NCI-H345 treated with DMSO at 0.1 percent for 48 hours (cell line): ENCODE measurements at regions not wholly inside any gene's neighbourhood (a gene's known extent, or its start where the extent isn't known, plus 50 kb on each side); places are given as distances from the start of the nearest gene placed in this dataset.

Experiments
- DNase-seq: peaks from one replicate; lab custom pipeline; 2025; ENCODE audit not compliant: unreplicated experiment; lab: John Stamatoyannopoulos, UW

DNA sequence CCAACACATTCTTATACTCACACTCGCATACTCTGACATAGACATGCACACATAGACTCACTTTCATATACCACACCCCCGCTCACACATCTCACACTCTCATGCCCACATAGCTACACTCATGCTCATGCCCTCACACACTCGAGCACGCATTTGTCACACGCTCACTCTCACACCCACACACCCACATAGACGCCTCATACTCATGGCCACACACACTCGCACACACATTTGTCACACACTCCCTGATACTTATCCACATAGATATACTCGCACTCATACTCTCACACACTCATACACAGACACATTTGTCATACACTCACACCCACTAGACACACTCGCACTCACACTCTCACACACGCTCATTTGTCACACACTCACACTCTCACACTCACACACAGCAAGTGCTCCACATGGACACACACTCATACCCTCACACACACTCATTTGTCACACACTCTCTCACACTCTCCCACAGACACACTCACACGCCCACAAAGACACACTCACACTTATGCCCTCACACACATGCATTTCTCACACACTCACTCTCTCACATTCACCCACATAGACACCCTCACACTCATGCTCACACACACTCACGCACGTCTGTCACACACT is 50.9 kb downstream of the TNP1 start:
- DNase-seq = no peak

DNA sequence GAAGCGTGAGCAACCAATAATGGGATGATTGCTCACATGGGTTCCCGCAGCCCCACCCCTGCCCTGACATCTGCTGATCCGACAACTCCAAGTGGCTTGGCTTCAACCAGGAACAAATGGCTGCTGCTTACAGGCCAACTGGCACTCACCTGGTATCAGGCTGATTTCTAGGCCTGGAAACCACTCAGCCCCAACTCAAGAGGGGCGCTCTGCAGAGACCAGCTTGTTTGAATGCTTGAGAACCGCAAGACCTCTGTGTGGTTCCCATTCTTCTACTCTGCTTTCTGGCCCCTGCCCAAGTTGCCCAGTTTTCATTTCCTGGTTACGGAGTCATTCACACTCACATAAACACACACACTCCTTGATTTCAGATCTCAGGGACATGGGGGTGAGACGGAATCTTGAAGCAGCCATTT is 52.0 kb downstream of the TNP1 start:
- peak; percentile 93 for DNase-seq

DNA sequence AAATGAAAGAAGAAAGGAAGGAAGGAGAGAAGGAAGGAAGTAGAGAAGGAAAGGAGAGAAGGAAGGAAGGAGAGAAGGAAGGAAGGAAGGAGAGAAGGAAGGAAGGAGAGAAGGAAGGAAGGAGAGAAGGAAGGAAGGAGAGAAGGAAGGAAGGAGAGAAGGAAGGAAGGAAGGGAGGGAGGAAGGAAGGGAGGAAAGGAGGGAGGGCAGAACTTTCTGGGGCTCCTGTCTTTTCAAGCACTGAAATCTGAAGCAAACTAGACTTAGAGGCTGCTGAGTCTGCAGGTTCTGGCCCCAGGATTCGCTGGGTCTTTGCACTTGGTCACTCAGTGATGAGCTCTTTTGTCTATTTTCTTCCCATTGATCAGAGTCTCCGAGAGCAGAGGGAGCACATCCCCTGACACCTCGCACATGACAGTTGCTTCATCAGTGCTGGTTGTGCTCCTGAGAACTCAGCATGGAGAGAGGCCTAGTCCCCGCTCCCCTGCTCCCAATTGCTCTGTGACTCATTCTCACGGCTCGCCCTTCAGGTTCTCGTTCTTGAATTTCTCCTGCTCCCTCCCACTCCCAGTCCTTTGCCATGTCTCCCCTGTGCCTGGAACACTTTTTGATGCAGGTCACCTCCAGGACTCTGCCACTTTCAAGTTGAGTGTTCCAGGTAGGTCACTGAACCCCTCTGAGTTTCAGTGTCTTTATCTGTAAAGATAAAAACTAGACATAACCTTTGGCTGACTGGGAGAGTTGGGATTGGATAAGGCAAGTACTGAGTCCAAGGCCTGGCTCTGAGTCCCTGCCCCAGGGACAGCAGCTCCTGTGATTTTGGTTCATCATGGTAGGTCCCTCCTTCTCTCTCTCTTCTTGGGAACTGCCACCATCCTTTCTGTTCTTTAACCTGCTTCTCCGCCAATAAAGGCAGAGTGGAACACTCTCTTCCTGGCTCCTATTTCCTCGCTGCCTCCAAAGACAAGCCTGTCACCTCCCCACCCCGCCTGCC is 55.2 kb downstream of the TNP1 start:
- no peak for DNase-seq

DNA sequence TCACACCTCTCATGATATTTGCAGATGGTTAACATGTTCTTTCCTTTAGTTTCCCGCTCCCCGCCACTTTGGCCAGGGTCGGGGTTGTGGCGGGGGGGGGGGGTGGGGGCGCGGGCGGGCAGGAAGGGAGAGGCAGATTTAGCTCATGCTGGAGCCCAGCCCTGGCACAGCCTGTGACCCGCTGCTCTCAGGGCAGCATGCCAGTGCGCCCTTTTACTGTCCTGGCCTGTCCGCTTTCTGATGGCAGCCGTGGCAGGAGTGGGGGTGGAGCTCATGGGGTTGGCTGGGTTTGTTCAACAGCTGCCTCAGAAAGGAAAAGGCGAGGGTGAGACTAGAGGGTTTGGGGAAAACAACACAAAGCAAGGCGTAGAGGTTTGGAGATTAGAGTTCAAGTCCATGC is 56.1 kb downstream of the TNP1 start:
- no peak for DNase-seq

DNA sequence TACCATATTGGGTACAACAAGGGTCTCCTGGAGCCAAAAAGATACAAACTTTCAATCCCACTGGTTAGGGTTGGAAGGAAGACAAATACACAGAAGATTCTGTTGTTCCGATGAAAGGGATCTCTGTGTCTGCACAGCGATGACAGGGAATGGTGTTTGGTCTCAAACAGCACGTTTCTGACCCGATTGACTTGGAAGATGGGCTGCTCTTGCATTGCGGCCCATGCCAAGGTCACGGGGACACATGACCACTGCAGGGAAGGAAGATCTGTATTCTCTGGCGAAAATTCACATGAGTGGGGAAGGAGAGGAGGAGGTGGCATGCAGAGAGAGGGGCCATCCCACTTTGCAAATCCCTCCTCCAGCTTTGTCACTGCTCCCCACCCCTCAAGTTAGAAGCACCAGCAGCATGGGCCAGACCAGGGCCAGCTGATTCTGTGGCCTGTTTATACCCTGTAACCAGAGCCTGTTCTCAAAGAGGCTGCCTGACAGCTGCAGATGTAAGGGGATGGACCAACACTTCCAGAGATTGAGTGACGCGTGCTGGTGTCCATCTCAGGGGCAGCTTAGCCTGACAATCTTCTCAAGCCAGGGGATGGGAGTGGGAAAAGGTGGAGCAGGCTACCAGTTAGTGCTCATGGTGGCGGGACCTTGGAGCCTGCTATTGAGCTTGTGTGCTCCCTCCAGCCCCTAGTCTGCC is 57.2 kb downstream of the TNP1 start:
- DNase-seq = no peak

DNA sequence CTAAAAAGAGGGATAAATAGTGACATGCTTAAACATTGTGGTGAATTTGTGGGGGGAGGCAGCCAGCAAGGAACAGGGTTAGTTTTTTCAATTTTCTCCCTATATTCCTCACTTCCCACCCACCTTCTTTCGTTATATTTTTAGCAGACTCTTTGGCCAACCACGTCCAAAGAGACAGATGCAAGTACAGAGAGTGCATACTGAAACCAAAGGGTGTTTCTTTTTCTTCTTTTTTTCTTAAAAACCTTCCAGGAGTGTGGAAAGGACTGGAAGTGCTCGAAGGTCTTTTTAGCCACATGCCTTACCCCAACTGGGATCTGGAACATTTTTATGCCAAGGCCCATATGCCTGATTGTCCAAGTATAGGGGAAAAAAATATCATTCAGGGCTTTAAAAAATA is 59.0 kb downstream of the TNP1 start:
- DNase-seq = no peak

DNA sequence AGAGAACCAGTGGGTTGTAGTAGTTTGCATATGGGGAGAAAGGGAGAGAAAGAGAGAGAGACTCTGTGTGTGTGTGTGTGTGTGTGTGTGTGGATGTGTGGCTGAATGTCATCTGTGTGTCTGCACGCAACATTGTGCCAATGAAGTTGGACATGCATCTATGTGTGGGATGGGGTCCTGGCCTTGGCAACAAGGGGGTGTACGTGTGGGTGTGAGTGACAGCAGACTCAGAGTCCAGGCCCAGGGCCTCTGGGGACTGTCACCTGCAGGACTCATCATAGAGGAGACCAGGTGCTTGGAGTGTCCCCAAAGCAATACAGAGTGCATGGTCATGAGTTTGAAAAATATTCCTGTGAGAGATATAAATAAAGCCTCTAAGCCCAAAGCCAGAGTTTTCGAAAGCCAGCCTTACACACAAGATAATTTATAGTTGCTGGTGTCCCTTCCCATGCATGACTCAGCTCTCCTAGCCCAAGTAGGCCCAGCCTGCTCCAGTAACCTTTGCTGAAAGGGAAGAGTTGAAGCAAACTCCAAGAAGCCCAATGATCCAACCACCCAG is 59.9 kb downstream of the TNP1 start:
- no peak for DNase-seq

DNA sequence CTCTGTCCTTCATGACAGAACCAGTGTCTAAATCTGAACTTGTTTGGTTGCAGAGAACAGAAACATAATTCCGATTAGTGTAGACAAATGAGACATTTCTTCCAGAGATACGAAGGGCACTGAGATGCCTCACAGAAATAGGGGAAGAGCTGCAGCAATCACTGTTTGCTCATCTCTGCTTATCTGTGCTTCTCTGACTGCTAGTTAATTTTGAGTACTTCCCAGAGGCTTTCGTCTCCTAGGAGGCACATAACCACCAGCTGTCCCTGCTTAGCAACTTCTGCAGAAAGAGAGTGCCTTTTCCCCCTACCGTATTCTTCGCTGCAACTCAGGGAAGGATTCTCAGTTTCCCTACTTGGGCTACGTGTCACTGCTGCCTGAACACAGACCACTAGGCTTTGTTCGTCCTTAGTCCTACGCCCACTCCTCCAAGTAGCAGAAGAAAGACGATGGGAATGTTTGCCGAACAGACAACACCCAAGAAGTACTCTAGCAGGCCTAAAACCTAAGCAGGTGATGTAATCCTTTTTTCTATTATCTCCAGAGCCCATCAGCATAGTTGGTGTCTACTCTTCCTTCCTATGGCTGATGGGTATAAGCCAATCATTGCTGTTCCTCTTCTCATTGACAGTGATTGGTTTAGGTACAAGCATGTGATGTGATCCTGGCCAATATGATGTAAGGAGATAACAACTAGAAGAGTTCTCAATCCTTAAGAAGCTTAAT is 63.6 kb downstream of the TNP1 start:
- DNase-seq = no peak

DNA sequence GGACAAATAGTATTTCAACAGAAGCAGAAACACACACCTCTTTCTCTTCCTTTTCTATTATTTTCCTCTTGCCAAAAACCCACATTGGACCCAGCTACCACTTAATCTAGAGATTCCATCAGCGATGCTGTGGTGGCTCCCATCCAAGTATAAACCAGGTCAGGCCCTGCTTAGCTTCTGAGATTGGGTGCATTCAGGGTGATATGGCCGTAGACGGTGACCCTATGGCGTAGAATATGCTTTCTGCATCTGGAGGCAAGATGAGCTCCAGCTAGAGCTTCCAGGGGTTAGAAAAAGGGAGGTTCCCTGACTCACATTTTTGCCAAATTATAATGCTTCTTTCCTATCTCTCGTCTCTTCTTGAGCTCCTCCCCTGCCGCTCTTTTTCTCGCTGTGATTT is 66.5 kb downstream of the TNP1 start:
- DNase-seq = no peak

DNA sequence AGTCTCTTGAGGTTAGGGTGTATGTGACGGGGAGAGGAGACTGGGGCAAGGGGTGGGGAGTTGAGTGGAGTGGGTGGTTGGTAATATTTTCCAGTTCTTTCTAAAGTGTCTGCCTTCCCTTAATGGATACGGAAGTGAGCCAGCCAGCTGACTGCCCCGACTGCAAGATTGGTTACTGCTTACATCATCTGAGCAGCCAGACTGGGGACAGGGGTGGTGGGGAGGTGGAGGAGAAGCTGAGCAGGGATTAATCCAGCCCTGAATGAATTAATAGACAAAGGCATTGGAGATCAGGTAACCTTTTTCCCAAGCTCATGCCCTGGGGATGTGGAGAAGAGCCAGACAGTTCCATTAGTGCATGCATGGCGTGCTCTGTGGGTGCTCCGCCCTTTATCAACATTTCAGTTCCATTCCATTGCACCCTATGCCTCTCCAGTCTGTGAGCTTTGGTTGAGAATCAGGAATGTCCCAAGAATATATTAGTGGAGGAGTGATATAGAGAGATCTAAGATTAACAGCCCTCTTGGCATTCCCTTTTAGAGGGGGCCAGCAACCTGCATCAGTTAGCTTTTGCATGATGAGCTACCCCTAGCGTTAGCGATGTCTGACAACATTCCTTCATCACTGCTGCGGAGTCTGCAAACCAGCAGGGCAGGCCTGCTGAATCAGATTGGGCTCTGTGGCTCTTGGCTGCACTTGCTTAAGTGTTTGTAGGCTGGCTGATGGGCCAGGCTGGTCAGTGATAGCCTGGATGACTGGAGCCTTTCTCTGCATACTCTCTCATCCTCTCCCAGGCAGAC is 67.4 kb downstream of the TNP1 start:
- peak; percentile 81 for DNase-seq

DNA sequence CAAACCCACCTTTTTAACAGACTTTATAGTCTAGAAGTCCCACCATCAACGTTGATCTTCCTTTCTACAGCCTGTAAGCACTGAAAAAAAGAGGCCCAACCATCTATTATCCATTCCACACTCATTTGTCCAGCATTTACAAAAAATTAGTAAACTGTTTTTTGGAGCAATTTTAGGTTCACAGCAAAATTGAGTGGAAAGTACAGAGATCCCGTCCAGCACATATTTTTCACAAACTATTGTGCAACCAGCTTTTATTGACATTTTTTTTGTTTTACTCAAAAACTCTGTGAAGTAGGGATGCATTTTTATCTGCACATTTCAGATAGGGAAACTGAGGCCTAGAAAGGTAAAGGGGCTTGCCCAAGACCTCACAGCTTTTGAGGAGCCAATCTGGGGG is 68.6 kb downstream of the TNP1 start:
- DNase-seq = no peak

DNA sequence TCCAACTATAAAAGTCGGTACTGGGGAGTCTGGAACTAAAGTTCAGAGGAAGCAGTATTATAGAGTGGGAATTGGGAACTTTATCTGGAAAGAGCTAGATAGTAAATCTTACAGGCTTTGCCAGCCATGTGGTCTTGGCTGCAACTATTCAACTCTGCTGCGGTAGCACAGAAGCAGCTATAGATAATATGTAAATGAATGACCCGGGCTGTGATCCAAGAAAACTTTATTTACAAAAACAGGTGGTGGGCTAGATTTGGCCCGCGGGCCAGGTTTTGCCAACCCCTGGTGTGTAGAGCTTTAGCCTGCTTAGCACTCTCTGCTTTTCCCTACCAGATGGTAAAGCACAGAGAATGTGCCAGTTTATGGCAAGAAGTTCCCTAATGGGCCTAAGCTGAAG is 70.8 kb downstream of the TNP1 start:
- peak; percentile 91 for DNase-seq

DNA sequence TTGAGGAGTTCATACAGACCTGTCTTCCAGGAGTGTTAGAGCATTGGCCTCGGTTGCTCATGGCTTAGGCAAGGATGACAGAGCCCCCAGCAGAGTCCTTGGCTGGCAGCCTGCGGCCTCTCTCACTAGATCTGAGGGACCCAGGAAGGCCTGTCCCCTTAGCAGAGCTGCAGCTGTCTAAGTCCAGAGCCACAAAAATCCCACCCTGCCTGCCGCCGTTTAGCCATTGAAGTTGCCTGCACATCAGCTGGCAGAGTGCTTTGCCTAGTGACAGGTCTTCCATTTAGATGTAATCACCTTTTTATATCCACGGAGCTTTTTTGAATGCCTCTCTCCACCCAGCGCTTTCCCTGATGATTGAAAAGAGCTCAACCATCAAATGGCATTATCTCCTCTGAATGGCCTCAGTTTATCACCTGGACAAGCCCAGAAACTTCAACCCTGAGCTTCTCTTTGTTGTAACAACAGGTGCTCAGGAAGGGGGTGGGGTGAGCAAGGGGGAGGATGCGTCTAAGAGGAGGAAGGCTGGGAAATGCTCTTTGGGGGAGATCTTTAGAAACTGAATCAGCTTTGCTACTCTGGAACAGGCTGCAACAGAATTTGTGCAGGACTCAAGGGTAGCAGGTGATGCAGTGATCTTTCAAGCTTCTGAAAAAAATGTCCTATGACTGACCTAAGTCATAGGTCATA is 71.9 kb downstream of the TNP1 start:
- peak; percentile 99 for DNase-seq

DNA sequence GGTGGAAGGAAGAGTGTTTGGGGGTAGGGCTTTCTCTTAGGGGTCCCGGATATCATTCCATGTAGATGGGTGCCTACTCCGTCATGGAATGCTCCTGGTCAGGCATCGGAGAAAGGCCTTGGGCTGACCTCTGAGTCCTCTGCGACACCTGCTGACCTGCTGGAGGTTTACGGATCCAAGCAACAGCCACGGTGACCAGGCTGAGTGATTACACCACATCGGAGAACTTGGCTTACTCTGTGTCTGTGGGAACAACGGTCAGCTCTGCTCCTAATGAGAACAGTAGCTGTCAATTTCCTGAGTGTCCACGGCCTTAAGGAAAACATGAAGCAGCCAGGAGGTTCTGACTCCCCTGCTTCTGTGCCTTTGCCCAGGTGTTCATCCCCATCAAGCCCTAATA is 73.2 kb downstream of the TNP1 start:
- no peak for DNase-seq

DNA sequence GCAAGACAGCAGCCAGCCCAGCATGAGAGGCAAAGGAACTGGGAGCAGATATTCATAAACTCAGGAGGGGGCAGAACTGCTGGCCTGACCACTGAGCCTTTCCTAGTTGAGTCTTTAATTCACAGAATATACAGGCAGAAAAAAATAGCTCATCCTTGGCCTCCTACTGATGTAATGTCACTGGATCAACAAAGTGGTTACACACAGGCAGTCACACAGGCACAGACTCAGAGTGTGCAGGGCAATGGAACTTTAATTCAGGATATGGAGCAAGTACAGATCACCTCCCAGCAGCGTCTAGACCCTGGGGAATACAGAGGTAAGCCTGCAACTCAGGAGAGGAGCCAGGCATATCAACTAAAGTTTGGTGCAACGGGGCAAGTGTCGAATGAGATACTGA is 75.4 kb downstream of the TNP1 start:
- DNase-seq = no peak

DNA sequence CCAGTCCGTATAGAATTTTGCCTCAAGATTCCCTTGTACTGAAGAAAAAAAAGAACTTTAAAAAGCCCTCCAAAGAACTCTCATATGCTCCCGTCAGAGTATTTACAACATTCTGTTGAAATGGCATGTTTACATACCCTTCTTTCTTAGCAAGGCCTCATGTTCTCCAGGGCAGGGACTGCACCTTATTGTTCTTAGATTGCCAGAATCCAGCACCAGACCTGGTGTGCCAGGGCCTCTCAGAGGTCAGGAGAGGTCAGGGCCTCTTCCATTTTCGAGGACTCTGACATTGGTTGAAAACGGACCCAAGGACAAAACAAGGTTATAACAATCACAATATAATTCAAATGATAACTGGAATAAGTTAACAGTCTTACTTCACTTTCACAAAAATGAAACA is 78.2 kb downstream of the TNP1 start:
- no peak for DNase-seq

DNA sequence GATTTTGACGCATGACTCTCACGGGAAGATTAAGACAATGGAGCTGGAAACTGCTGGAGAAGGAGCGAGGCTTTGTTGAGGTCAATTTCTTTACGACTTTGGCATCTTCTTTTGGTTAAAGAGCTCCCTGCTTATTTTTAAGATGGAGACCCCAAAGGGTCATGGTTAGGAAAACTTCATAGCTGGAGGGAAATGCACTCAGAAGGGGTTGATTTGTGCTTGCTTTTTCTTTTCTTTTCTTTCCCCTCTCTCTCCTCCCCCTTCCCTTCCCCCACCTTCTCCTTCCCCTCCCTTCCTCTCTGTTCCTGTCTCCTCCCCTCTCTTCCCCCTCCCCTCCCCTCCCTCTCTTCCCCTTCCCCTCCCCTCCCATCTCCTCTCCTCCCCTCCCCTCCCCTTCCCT is 79.0 kb downstream of the TNP1 start:
- DNase-seq = no peak

DNA sequence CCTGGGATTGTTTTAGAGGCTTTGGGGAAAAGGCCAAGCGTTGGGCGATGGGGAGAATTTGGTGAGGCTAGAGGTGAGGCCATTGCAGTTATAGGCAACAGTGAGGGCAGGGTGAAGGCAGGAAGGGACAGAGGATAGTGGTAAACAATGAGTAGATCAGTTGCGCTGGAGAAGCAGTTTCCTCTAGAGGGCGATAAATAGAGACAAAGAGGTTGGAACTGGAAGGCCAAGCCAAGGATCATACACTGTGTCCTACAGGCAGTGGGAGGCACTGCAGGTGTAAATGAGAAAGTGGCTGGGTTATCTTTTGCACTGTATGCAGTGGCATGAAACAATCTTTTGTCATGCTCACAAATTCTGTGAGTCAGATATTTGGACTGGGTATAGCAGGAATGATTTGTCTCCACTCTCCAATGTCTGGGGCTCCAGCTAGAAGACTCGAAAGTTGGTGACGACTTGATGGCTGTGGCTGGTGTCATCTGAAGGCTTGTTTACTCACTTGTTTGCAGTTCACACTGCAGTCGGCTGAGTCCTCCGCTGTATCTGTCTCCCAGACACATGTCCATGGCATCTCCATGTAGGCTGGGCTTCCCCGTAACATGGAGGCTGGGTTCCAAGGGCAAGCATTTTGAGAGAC is 82.1 kb downstream of the TNP1 start:
- DNase-seq = peak; percentile 51
